ENCODE measurements at regions not wholly inside any gene's neighbourhood (a gene's known extent, or its start where the extent isn't known, plus 50 kb on each side); places are given as distances from the start of the nearest gene placed in this dataset.

GRCh38 chr15:87522997-87523396 is 733.5 kb downstream of the NTRK3 start:
- Histone ChIP-seq H3K4me3 (ENCODE audit: low read depth in 2 of 2, low read length in 2 of 2) (no peak overlapping the region), H3K36me3 (ENCODE audit: control insufficient read depth, insufficient read depth, low read length) (no peaks in the 10 kb centered on the region), H3K4me1 (ENCODE audit: control insufficient read depth, insufficient read depth, low read length) (no peaks in the 10 kb centered on the region), H3K27ac (ENCODE audit: low read length) (no peak overlapping the region), H3K9me3 (ENCODE audit: control insufficient read depth, insufficient read depth, low read depth, low read length) (no peaks in the 10 kb centered on the region), H3K27me3 (ENCODE audit: control insufficient read depth, insufficient read depth, low read length) (no peaks in the 10 kb centered on the region)
- TF ChIP-seq, protein P1, sequence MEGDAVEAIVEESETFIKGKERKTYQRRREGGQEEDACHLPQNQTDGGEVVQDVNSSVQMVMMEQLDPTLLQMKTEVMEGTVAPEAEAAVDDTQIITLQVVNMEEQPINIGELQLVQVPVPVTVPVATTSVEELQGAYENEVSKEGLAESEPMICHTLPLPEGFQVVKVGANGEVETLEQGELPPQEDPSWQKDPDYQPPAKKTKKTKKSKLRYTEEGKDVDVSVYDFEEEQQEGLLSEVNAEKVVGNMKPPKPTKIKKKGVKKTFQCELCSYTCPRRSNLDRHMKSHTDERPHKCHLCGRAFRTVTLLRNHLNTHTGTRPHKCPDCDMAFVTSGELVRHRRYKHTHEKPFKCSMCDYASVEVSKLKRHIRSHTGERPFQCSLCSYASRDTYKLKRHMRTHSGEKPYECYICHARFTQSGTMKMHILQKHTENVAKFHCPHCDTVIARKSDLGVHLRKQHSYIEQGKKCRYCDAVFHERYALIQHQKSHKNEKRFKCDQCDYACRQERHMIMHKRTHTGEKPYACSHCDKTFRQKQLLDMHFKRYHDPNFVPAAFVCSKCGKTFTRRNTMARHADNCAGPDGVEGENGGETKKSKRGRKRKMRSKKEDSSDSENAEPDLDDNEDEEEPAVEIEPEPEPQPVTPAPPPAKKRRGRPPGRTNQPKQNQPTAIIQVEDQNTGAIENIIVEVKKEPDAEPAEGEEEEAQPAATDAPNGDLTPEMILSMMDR (IDR thresholded peaks at IDR 0.05), result no peak
- TF ChIP-seq POLR2AphosphoS5 (IDR thresholded peaks at IDR 0.05; ENCODE audit: low read depth, low read length) (no peak), SIN3A (IDR thresholded peaks at IDR 0.05; ENCODE audit: borderline replicate concordance, insufficient read depth, low read depth, low read length) (no peak), TCF7L2 (IDR thresholded peaks at IDR 0.05; ENCODE audit: low read depth, low read length) (no peak)
- TF ChIP-seq, protein P2, sequence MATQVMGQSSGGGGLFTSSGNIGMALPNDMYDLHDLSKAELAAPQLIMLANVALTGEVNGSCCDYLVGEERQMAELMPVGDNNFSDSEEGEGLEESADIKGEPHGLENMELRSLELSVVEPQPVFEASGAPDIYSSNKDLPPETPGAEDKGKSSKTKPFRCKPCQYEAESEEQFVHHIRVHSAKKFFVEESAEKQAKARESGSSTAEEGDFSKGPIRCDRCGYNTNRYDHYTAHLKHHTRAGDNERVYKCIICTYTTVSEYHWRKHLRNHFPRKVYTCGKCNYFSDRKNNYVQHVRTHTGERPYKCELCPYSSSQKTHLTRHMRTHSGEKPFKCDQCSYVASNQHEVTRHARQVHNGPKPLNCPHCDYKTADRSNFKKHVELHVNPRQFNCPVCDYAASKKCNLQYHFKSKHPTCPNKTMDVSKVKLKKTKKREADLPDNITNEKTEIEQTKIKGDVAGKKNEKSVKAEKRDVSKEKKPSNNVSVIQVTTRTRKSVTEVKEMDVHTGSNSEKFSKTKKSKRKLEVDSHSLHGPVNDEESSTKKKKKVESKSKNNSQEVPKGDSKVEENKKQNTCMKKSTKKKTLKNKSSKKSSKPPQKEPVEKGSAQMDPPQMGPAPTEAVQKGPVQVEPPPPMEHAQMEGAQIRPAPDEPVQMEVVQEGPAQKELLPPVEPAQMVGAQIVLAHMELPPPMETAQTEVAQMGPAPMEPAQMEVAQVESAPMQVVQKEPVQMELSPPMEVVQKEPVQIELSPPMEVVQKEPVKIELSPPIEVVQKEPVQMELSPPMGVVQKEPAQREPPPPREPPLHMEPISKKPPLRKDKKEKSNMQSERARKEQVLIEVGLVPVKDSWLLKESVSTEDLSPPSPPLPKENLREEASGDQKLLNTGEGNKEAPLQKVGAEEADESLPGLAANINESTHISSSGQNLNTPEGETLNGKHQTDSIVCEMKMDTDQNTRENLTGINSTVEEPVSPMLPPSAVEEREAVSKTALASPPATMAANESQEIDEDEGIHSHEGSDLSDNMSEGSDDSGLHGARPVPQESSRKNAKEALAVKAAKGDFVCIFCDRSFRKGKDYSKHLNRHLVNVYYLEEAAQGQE (IDR thresholded peaks at IDR 0.05; ENCODE audit: insufficient read depth in 1 of 2, low read depth in 2 of 2, low read length in 1 of 2), result no peak
- in situ Hi-C loops (cut with HindIII; ENCODE audit: low pct_unique_long_range_greater_than_20kb, low sequenced_read_pairs), result no loop called here
- CTCF ChIA-PET, result no interaction called here
- BruUV-seq (replicated peaks), result no TSS peak
- no peak for ATAC-seq
- DNase-seq (ENCODE audit: low read depth, low spot score), result no peak
- intact Hi-C loops (cut with micrococcal nuclease; ENCODE audit: unreplicated experiment), result no loop called here
- POLR2A ChIA-PET, result no interaction called here

DNA sequence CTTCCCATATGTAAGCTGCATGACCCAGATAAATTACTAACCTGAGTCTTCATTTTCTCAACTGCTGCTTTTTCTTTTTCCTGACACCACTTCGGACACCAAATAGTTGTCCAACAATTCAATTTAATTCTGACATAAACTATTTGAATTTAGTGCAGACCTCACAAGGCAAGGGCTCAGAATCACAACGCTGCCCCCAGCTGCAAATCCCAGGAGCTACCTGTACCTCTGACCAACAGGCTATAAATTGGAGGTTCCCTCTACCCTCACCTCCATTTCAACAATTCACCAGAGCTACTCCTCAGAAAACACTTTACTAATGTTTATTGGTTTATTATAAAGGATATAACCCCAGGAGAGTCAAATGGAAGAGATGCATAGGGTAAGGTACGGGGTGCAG is 737.6 kb downstream of the NTRK3 start:
- no peaks in the 10 kb centered on the region for H3K36me3 ChIP-seq (ENCODE audit: control insufficient read depth, insufficient read depth, low read length)
- TF ChIP-seq, protein P2 (IDR thresholded peaks at IDR 0.05; ENCODE audit: insufficient read depth in 1 of 2, low read depth in 2 of 2, low read length in 1 of 2), result no peak
- TF ChIP-seq SIN3A (IDR thresholded peaks at IDR 0.05; ENCODE audit: borderline replicate concordance, insufficient read depth, low read depth, low read length) (no peak), TCF7L2 (IDR thresholded peaks at IDR 0.05; ENCODE audit: low read depth, low read length) (no peak), POLR2AphosphoS5 (IDR thresholded peaks at IDR 0.05; ENCODE audit: low read depth, low read length) (no peak)
- TF ChIP-seq, protein P1 (IDR thresholded peaks at IDR 0.05), result no peak
- DNase-seq (ENCODE audit: low read depth, low spot score), result no peak
- H3K4me1 ChIP-seq (ENCODE audit: control insufficient read depth, insufficient read depth, low read length), result no peaks in the 10 kb centered on the region
- ChIA-PET CTCF (no interaction called here), POLR2A (no interaction called here)
- no peaks in the 10 kb centered on the region for H3K27me3 ChIP-seq (ENCODE audit: control insufficient read depth, insufficient read depth, low read length)
- no peak overlapping the region for H3K4me3 ChIP-seq (ENCODE audit: low read depth in 2 of 2, low read length in 2 of 2)
- BruUV-seq (replicated peaks), result no TSS peak
- in situ Hi-C loops (cut with HindIII; ENCODE audit: low pct_unique_long_range_greater_than_20kb, low sequenced_read_pairs), result no loop called here
- no peaks in the 10 kb centered on the region for H3K9me3 ChIP-seq (ENCODE audit: control insufficient read depth, insufficient read depth, low read depth, low read length)
- intact Hi-C loops (cut with micrococcal nuclease; ENCODE audit: unreplicated experiment), result no loop called here
- ATAC-seq, result no peak
- H3K27ac ChIP-seq (ENCODE audit: low read length), result no peak overlapping the region
